Ascending aorta (tissue), 2 donors: ENCODE measurements at regions not wholly inside any gene's neighbourhood (a gene's known extent, or its start where the extent isn't known, plus 50 kb on each side); places are given as distances from the start of the nearest gene placed in this dataset.

ENCODE experiments used
- DNase-seq, 2 donors: peaks; one replicate each; pipeline ENCODE4 v3.0.0-alpha.2; 2019; ENCODE audit warnings: low spot score in 2 of 2
- H3K27ac ChIP-seq, 2 donors: fragments of 200-600 bp; sonication (generic); one replicate each; pipeline ENCODE4 v1.5.1; 2016 to 2017; ENCODE audit warnings: mild to moderate bottlenecking in 1 of 2
- H3K27me3 ChIP-seq: fragments of 200-600 bp; sonication (generic); one replicate; pipeline ENCODE4 v1.5.1; 2017
- H3K36me3 ChIP-seq, 2 donors: fragments of 200-600 bp; sonication (generic); one replicate each; pipeline ENCODE4 v1.5.1; 2016
- H3K4me1 ChIP-seq, 2 donors: fragments of 200-600 bp; sonication (generic); one replicate each; pipeline ENCODE4 v1.5.1; 2016 to 2017; ENCODE audit warnings: mild to moderate bottlenecking in 1 of 2
- H3K4me3 ChIP-seq, 2 donors: fragments of 200-600 bp; sonication (generic); one replicate each; pipeline ENCODE4 v1.5.1; 2016 to 2017; ENCODE audit warnings: mild to moderate bottlenecking in 1 of 2
- H3K9me3 ChIP-seq, 2 donors: fragments of 200-600 bp; sonication (generic); one replicate each; pipeline ENCODE4 v1.5.1; 2016
- intact Hi-C: fragments of 100-400 bp; cut with DNase I; formaldehyde crosslinking; loops from one replicate; pipeline ENCODE4 v1.15.1; 2023
- TF ChIP-seq, protein P1 (sequence below), 3 experiments: fragments of 200-600 bp in 2 of 3; fragments of 450-650 bp in 1 of 3; sonication (generic) in 2 of 3; IDR thresholded peaks; one replicate each; pipeline ENCODE4 v1.5.1; 2016 to 2019; ENCODE audit warnings: antibody characterized with exemption in 3 of 3, mild to moderate bottlenecking in 1 of 3, moderate library complexity in 1 of 3

DNA sequence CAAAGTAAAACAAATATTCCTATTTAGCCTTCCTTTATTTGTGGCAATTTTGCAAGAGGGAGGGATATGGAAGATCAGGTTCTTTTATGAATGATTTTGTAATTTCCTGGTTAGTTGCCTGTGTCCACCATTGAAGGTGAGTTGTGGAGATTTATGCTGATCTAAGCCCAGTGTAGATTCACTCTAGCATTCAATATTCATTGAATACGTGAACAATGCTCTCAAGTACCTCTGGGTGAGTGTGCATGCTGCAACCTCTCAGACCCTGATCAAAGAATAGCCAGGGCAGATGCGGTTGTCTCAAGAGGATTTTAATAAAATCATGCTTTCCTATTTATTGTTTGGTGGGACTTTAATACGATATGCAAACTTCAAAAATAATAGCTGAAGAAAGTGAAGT lies 628.4 kb downstream of the SPRY1 start:
- Histone ChIP-seq H3K4me1 (peaks cover 0 to 13% of the 10 kb centered on the region in 2 donors), H3K4me3 (peak overlapping the region in 1 of 2 donors; percentile 39), H3K9me3 (no peaks in the 10 kb centered on the region), H3K36me3 (no peaks in the 10 kb centered on the region), H3K27ac (no peak overlapping the region), H3K27me3 (no peaks in the 10 kb centered on the region)
- intact Hi-C loops: no loop called here
- TF ChIP-seq, protein P1, sequence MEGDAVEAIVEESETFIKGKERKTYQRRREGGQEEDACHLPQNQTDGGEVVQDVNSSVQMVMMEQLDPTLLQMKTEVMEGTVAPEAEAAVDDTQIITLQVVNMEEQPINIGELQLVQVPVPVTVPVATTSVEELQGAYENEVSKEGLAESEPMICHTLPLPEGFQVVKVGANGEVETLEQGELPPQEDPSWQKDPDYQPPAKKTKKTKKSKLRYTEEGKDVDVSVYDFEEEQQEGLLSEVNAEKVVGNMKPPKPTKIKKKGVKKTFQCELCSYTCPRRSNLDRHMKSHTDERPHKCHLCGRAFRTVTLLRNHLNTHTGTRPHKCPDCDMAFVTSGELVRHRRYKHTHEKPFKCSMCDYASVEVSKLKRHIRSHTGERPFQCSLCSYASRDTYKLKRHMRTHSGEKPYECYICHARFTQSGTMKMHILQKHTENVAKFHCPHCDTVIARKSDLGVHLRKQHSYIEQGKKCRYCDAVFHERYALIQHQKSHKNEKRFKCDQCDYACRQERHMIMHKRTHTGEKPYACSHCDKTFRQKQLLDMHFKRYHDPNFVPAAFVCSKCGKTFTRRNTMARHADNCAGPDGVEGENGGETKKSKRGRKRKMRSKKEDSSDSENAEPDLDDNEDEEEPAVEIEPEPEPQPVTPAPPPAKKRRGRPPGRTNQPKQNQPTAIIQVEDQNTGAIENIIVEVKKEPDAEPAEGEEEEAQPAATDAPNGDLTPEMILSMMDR (IDR thresholded peaks at IDR 0.05): no peak
- DNase-seq: no peak

DNA sequence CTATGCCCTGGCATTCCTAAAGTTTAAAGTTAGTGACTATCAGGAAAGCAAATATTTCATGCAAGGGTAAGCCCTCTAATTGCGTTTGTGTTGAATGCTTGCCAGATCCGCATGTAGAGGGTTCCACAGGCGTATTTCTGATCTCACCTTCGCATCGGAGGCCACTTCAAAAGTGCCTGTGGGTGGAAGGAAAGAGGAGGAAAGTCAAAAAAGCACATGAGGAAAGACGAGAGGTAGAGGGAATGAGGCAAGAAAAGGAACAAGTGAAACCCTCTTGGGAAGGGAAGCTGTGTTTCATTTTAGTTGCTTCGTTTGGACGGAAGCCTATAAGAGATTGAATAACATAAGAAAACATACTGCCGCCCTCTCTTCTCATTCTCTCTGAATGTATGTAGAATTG lies 628.8 kb downstream of the SPRY1 start:
- H3K4me3 ChIP-seq: peak overlapping the region; percentile 1 to 39
- H3K4me1 ChIP-seq: peaks cover 0 to 8% of the 10 kb centered on the region in 2 donors
- intact Hi-C loops: no loop called here
- no peaks in the 10 kb centered on the region for H3K27me3 ChIP-seq
- no peak overlapping the region for H3K27ac ChIP-seq
- TF ChIP-seq, protein P1 (IDR thresholded peaks at IDR 0.05): no peak
- H3K9me3 ChIP-seq: no peaks in the 10 kb centered on the region
- no peaks in the 10 kb centered on the region for H3K36me3 ChIP-seq
- DNase-seq: no peak

DNA sequence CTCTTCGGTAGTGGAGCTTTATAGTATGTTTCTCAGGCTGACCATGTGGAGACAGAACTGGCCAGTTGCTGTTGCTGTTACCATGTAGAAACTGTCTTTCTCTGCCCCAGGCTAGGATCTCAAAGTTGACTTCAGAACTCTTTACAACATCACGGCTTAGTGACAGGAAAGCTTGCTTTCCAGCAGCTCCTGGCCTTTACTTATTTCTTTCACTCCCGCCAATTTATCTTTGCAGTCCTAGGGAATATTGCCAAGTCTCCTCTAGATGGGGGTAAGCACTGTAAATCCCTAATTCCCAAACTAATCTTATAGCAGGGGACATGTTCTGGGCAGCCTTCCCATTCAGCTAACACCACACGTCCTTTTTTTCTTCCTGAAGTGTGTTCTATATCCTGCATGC lies 631.6 kb downstream of the SPRY1 start:
- no peaks in the 10 kb centered on the region for H3K36me3 ChIP-seq
- no peaks in the 10 kb centered on the region for H3K27me3 ChIP-seq
- peak overlapping the region in 1 of 2 donors; percentile 40 for H3K27ac ChIP-seq
- H3K4me1 ChIP-seq: peaks cover 0 to 10% of the 10 kb centered on the region in 2 donors
- no peak overlapping the region for H3K4me3 ChIP-seq
- TF ChIP-seq, protein P1 (IDR thresholded peaks at IDR 0.05): no peak
- intact Hi-C loops: no loop called here
- DNase-seq: no peak
- no peaks in the 10 kb centered on the region for H3K9me3 ChIP-seq

DNA sequence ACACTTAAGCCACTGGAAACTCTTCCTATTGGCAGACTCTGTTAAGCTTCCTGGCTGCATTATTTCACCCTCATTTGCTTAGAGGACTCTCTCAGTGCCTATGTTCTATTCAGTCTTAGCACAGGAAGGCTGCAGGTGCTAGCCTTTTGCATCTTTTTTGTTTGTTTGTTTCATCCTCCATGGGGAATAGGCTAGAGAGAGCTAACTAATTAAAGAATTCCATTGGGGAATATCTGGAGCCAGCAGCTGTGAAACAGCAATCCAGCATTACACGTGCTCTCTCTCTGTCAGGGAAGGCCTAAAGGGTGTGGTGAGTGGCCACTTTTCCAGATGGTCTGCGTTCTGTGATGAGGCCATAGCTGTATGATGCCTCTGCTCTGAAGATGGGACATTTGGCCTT lies 633.6 kb downstream of the SPRY1 start:
- intact Hi-C loops: no loop called here
- DNase-seq: no peak
- no peaks in the 10 kb centered on the region for H3K9me3 ChIP-seq
- TF ChIP-seq, protein P1 (IDR thresholded peaks at IDR 0.05): no peak
- peaks cover 0 to 10% of the 10 kb centered on the region in 2 donors for H3K4me1 ChIP-seq
- H3K27me3 ChIP-seq: no peaks in the 10 kb centered on the region
- H3K36me3 ChIP-seq: no peaks in the 10 kb centered on the region
- no peak overlapping the region for H3K4me3 ChIP-seq
- no peak overlapping the region for H3K27ac ChIP-seq

DNA sequence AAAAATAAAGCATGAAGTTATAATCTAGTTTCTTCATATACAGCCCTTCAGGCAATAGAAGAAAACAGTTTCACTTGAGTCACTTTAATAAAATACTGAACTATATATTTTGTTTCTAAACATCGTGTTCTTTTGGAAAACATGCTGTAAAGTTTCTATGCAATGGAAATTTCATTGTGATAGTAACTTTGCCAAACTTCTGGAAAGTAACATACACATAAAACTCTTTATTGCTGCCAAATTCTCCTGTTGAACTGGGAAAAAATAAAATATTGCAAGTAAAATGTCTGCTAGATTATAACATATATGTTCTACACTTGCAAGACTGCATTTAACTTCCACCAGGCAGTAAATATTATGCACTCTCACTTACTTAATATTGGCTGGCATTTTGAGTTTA lies 635.4 kb downstream of the SPRY1 start:
- Histone ChIP-seq H3K4me3 (no peak overlapping the region), H3K27ac (no peak overlapping the region), H3K36me3 (no peaks in the 10 kb centered on the region), H3K4me1 (peaks cover 0 to 3% of the 10 kb centered on the region in 2 donors), H3K27me3 (no peaks in the 10 kb centered on the region), H3K9me3 (no peaks in the 10 kb centered on the region)
- TF ChIP-seq, protein P1 (IDR thresholded peaks at IDR 0.05): no peak
- DNase-seq: no peak
- intact Hi-C loops: no loop called here
